ENCODE measurements at regions not wholly inside any gene's neighbourhood (a gene's known extent, or its start where the extent isn't known, plus 50 kb on each side); places are given as distances from the start of the nearest gene placed in this dataset.

GRCh38 chr2:83943265-83943664 is 515.8 kb downstream of the SUCLG1 start:
- Histone ChIP-seq H3K9me3 (ENCODE audit: control insufficient read depth in 2 of 3, insufficient read depth in 1 of 3, low read length in 3 of 3) (no peaks in the 10 kb centered on the region), H3K4me1 (ENCODE audit: control insufficient read depth in 2 of 3, insufficient read depth in 2 of 3, low read depth in 1 of 3, low read length in 3 of 3) (no peaks in the 10 kb centered on the region), H3K27me3 (ENCODE audit: control insufficient read depth, insufficient read depth, low read length) (no peaks in the 10 kb centered on the region), H3K9ac (ENCODE audit: low read length in 3 of 3) (no peak overlapping the region), H3K4me3 (ENCODE audit: low read length in 3 of 3) (no peak overlapping the region), H3K36me3 (ENCODE audit: control insufficient read depth in 2 of 3, insufficient read depth in 3 of 3, low read length in 3 of 3) (no peaks in the 10 kb centered on the region), H3K27ac (ENCODE audit: low read depth in 2 of 2, low read length in 2 of 2) (no peak overlapping the region)
- intact Hi-C loops (cut with DNase I), result no loop called here
- DNase-seq (no peak), FAIRE-seq (no peak)
- no peak for TF ChIP-seq CTCF (IDR thresholded peaks at IDR 0.05; ENCODE audit: borderline replicate concordance, extremely low read depth, insufficient read depth)

- no peaks in the 10 kb centered on the region for H3K36me3 ChIP-seq (ENCODE audit: control insufficient read depth in 2 of 3, insufficient read depth in 3 of 3, low read length in 3 of 3)
- no peak overlapping the region for H3K4me3 ChIP-seq (ENCODE audit: low read length in 3 of 3)
- no peaks in the 10 kb centered on the region for H3K9me3 ChIP-seq (ENCODE audit: control insufficient read depth in 2 of 3, insufficient read depth in 1 of 3, low read length in 3 of 3)
- TF ChIP-seq CTCF (IDR thresholded peaks at IDR 0.05; ENCODE audit: borderline replicate concordance, extremely low read depth, insufficient read depth), result no peak
- H3K27ac ChIP-seq (ENCODE audit: low read depth in 2 of 2, low read length in 2 of 2), result no peak overlapping the region
- H3K9ac ChIP-seq (ENCODE audit: low read length in 3 of 3), result no peak overlapping the region
- no peak for DNase-seq
- H3K27me3 ChIP-seq (ENCODE audit: control insufficient read depth, insufficient read depth, low read length), result no peaks in the 10 kb centered on the region
- no peaks in the 10 kb centered on the region for H3K4me1 ChIP-seq (ENCODE audit: control insufficient read depth in 2 of 3, insufficient read depth in 2 of 3, low read depth in 1 of 3, low read length in 3 of 3)
- no peak for FAIRE-seq
- intact Hi-C loops (cut with DNase I), result no loop called here
Measured at GRCh38 chr2:83941886-83942285, 517.2 kb downstream of the SUCLG1 start.

- FAIRE-seq (no peak), DNase-seq (no peak)
- Histone ChIP-seq H3K4me1 (ENCODE audit: control insufficient read depth in 2 of 3, insufficient read depth in 2 of 3, low read depth in 1 of 3, low read length in 3 of 3) (no peaks in the 10 kb centered on the region), H3K4me3 (ENCODE audit: low read length in 3 of 3) (no peak overlapping the region), H3K9ac (ENCODE audit: low read length in 3 of 3) (no peak overlapping the region), H3K36me3 (ENCODE audit: control insufficient read depth in 2 of 3, insufficient read depth in 3 of 3, low read length in 3 of 3) (no peaks in the 10 kb centered on the region), H3K27me3 (ENCODE audit: control insufficient read depth, insufficient read depth, low read length) (no peaks in the 10 kb centered on the region), H3K9me3 (ENCODE audit: control insufficient read depth in 2 of 3, insufficient read depth in 1 of 3, low read length in 3 of 3) (no peaks in the 10 kb centered on the region), H3K27ac (ENCODE audit: low read depth in 2 of 2, low read length in 2 of 2) (no peak overlapping the region)
- intact Hi-C loops (cut with DNase I), result no loop called here
- no peak for TF ChIP-seq CTCF (IDR thresholded peaks at IDR 0.05; ENCODE audit: borderline replicate concordance, extremely low read depth, insufficient read depth)
Measured at GRCh38 chr2:83933749-83934148, 525.3 kb downstream of the SUCLG1 start.

GRCh38 chr2:83923531-83923930 is 535.5 kb downstream of the SUCLG1 start:
- Histone ChIP-seq H3K27me3 (ENCODE audit: control insufficient read depth, insufficient read depth, low read length) (no peaks in the 10 kb centered on the region), H3K9ac (ENCODE audit: low read length in 3 of 3) (no peak overlapping the region), H3K4me1 (ENCODE audit: control insufficient read depth in 2 of 3, insufficient read depth in 2 of 3, low read depth in 1 of 3, low read length in 3 of 3) (no peaks in the 10 kb centered on the region), H3K36me3 (ENCODE audit: control insufficient read depth in 2 of 3, insufficient read depth in 3 of 3, low read length in 3 of 3) (no peaks in the 10 kb centered on the region), H3K9me3 (ENCODE audit: control insufficient read depth in 2 of 3, insufficient read depth in 1 of 3, low read length in 3 of 3) (no peaks in the 10 kb centered on the region), H3K27ac (ENCODE audit: low read depth in 2 of 2, low read length in 2 of 2) (no peak overlapping the region), H3K4me3 (ENCODE audit: low read length in 3 of 3) (no peak overlapping the region)
- intact Hi-C loops (cut with DNase I), result no loop called here
- FAIRE-seq, result no peak
- no peak for DNase-seq
- TF ChIP-seq CTCF (IDR thresholded peaks at IDR 0.05; ENCODE audit: borderline replicate concordance, extremely low read depth, insufficient read depth), result no peak
